PC-3 (cell line): ENCODE measurements at regions not wholly inside any gene's neighbourhood (a gene's known extent, or its start where the extent isn't known, plus 50 kb on each side); places are given as distances from the start of the nearest gene placed in this dataset.
"Not testable (repeated sequence)": the region's sequence is repeated elsewhere in the genome, so short reads cannot be mapped to it uniquely, and the experiment has no call there.

Source experiments
- EZH2 ChIP-seq: fragments of 300-600 bp; sonication (generic); IDR thresholded peaks from one replicate; pipeline ENCODE4 v1.6.1; 2017; ENCODE audit warnings: antibody characterized with exemption, mild to moderate bottlenecking, low read length; ENCODE audit not compliant: unreplicated experiment
- TF ChIP-seq, protein P1 (sequence below): fragments of 300-600 bp; sonication (generic); conservative IDR thresholded peaks from 2 replicates; pipeline ENCODE4 v1.5.1; 2017; ENCODE audit warnings: antibody characterized with exemption, low read depth, mild to moderate bottlenecking, low read length

DNA sequence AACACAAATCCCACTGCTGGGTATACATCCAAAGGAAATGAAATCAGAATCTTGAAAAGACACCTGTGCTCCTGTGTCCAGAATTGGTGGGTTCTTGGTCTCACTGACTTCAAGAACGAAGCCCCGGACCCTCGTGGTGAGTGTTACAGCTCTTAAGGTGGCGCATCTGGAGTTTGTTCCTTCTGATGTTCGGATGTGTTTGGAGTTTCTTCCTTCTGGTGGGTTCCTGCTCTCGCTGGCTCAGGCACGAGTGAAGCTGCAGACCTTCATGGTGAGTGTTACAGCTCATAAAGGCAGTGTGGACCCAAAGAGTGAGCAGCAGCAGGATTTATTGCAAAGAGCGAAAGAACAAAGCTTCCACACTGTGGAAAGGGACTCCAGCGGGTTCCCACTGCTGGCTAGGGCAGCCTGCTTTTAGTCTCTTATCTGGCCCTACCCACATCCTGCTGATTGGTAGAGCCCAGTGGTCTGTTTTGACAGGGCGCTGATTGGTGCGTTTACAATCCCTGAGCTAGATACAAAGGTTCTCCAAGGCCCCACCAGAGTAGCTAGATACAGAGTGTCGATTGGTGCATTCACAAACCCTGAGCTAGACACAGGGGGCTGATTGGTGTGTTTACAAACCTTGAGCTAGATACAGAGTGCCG, 80.0 kb upstream of the RGPD4 start:
- TF ChIP-seq, protein P1, sequence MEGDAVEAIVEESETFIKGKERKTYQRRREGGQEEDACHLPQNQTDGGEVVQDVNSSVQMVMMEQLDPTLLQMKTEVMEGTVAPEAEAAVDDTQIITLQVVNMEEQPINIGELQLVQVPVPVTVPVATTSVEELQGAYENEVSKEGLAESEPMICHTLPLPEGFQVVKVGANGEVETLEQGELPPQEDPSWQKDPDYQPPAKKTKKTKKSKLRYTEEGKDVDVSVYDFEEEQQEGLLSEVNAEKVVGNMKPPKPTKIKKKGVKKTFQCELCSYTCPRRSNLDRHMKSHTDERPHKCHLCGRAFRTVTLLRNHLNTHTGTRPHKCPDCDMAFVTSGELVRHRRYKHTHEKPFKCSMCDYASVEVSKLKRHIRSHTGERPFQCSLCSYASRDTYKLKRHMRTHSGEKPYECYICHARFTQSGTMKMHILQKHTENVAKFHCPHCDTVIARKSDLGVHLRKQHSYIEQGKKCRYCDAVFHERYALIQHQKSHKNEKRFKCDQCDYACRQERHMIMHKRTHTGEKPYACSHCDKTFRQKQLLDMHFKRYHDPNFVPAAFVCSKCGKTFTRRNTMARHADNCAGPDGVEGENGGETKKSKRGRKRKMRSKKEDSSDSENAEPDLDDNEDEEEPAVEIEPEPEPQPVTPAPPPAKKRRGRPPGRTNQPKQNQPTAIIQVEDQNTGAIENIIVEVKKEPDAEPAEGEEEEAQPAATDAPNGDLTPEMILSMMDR, result not testable (repeated sequence)
- not testable (repeated sequence) for TF ChIP-seq EZH2
